Tibial artery (tissue), 4 donors: ENCODE measurements at regions not wholly inside any gene's neighbourhood (a gene's known extent, or its start where the extent isn't known, plus 50 kb on each side); places are given as distances from the start of the nearest gene placed in this dataset.
"Not testable (repeated sequence)": the region's sequence is repeated elsewhere in the genome, so short reads cannot be mapped to it uniquely, and the experiment has no call there.

Experiments used
- DNase-seq, 2 donors: peaks; one replicate each; pipeline ENCODE4 v3.0.0-alpha.2; 2019
- H3K27ac ChIP-seq, 2 donors: fragments of 200-600 bp; sonication (generic) in 1 of 2; 1 replicate in 1 of 2; 2 replicates in 1 of 2; pipeline ENCODE4 v1.5.1; 2018 to 2019; ENCODE audit warnings: mild to moderate bottlenecking in 1 of 2
- H3K27me3 ChIP-seq, 2 donors: fragments of 200-600 bp; sonication (generic) in 1 of 2; one replicate each; pipeline versions ENCODE4 v1.5.1 to v1.6.0; 2016 to 2019
- H3K36me3 ChIP-seq, 3 donors: fragments of 200-600 bp; sonication (generic) in 2 of 3; one replicate each; pipeline ENCODE4 v1.5.1; 2016 to 2019; ENCODE audit warnings: mild to moderate bottlenecking in 2 of 3
- H3K4me1 ChIP-seq, 4 donors: fragments of 200-600 bp; sonication (generic) in 2 of 4; 1 replicate in 3 of 4; 2 replicates in 1 of 4; pipeline ENCODE4 v1.5.1; 2016 to 2019
- H3K4me3 ChIP-seq, 2 donors: fragments of 200-600 bp; sonication (generic) in 1 of 2; 1 replicate in 1 of 2; 2 replicates in 1 of 2; pipeline ENCODE4 v1.5.1; 2018 to 2019; ENCODE audit warnings: mild to moderate bottlenecking in 2 of 2
- H3K9me3 ChIP-seq, 3 donors: fragments of 200-600 bp; sonication (generic) in 1 of 3; one replicate each; pipeline ENCODE4 v1.5.1; 2016 to 2019
- CTCF ChIP-seq, 2 experiments: fragments of 200-600 bp in 1 of 2; fragments of 450-650 bp in 1 of 2; IDR thresholded peaks; one replicate each; pipeline ENCODE4 v1.5.1; 2017 to 2019; ENCODE audit warnings: antibody characterized with exemption in 2 of 2, mild to moderate bottlenecking in 1 of 2, moderate library complexity in 1 of 2
- intact Hi-C: fragments of 100-400 bp; cut with DNase I; formaldehyde crosslinking; loops from one replicate; pipeline ENCODE4 v1.15.0; 2023; ENCODE audit warnings: low total_unique reads

GRCh38 chr3:137694836-137695235 lies 69.3 kb upstream of the SOX14 start:
- Histone ChIP-seq H3K4me3 (no peak overlapping the region), H3K27me3 (no peaks in the 10 kb centered on the region), H3K9me3 (no peaks in the 10 kb centered on the region), H3K36me3 (no peaks in the 10 kb centered on the region), H3K4me1 (no peaks in the 10 kb centered on the region), H3K27ac (no peak overlapping the region)
- TF ChIP-seq CTCF (IDR thresholded peaks at IDR 0.05): no peak
- DNase-seq: no peak
- intact Hi-C loops: no loop called here

GRCh38 chr3:137695351-137695750 lies 68.8 kb upstream of the SOX14 start:
- no peaks in the 10 kb centered on the region for H3K4me1 ChIP-seq
- H3K9me3 ChIP-seq: no peaks in the 10 kb centered on the region
- H3K4me3 ChIP-seq: no peak overlapping the region
- DNase-seq: no peak
- no peak for TF ChIP-seq CTCF (IDR thresholded peaks at IDR 0.05)
- H3K36me3 ChIP-seq: no peaks in the 10 kb centered on the region
- H3K27me3 ChIP-seq: no peaks in the 10 kb centered on the region
- intact Hi-C loops: no loop called here
- no peak overlapping the region for H3K27ac ChIP-seq

- Histone ChIP-seq H3K36me3 (no peaks in the 10 kb centered on the region), H3K4me3 (no peak overlapping the region), H3K27me3 (no peaks in the 10 kb centered on the region), H3K27ac (no peak overlapping the region), H3K4me1 (no peaks in the 10 kb centered on the region), H3K9me3 (peaks cover 0 to 3% (median 0%) of the 10 kb centered on the region in 3 donors)
- DNase-seq: no peak
- TF ChIP-seq CTCF (IDR thresholded peaks at IDR 0.05): no peak
- intact Hi-C loops: no loop called here
These were observed 55.0 kb upstream of the SOX14 start for GRCh38 chr3:137709011-137709601.

- H3K27me3 ChIP-seq, H3K36me3 ChIP-seq, H3K27ac ChIP-seq, DNase-seq, intact Hi-C loops, H3K4me1 ChIP-seq, H3K4me3 ChIP-seq: not testable (repeated sequence)
- H3K9me3 ChIP-seq: peaks cover 0 to 10% (median 7%) of the 10 kb centered on the region in 3 donors
These were observed 50.1 kb upstream of the SOX14 start for GRCh38 chr3:137713965-137714364.
